Endothelial cell of umbilical vein (primary cell): ENCODE measurements at regions not wholly inside any gene's neighbourhood (a gene's known extent, or its start where the extent isn't known, plus 50 kb on each side); places are given as distances from the start of the nearest gene placed in this dataset.

Experiments
- BruUV-seq: library from RNA; stranded (reverse); fragments of 400-500 nt; replicated peaks from 2 replicates; lab custom pipeline; 2021; lab: Mats Ljungman, UMichigan
- CTCF ChIA-PET: fragments of 300-600, 350-600 bp; sonication (Branson Sonifier 250); formaldehyde crosslinking; loops from one replicate; lab custom pipeline; 2021; ENCODE audit warnings: antibody characterized with exemption, inconsistent platforms; lab: Charles Lee
- POLR2A ChIA-PET: fragments of 300-600, 350-600 bp; sonication (Branson Sonifier 250); formaldehyde crosslinking; loops from one replicate; lab custom pipeline; 2021; ENCODE audit warnings: antibody characterized with exemption, inconsistent platforms; lab: Charles Lee
- DNase-seq: peaks from one replicate; pipeline ENCODE4 v3.0.0-alpha.2; 2011; ENCODE audit warnings: low read depth, low spot score
- FAIRE-seq: peaks from 2 replicates; lab custom pipeline; 2011; peaks lifted over from hg19 to GRCh38; lab: Jason Lieb, UNC
- H2AFZ ChIP-seq: 2 replicates; pipeline ENCODE4 v1.6.0; 2012; ENCODE audit warnings: low read depth, low read length, control low read depth, inconsistent platforms
- H3K27ac ChIP-seq: 2 replicates; pipeline ENCODE4 v1.5.1; 2011; ENCODE audit warnings: low read depth, mild to moderate bottlenecking, control low read depth, low read length, moderate library complexity; ENCODE audit not compliant: insufficient read depth
- H3K27me3 ChIP-seq, 2 experiments: 2 replicates each; pipeline versions ENCODE4 v1.6.0 to v1.6.1; 2011; ENCODE audit warnings: low read length in 2 of 2, mixed read lengths in 1 of 2; ENCODE audit not compliant: control insufficient read depth in 2 of 2, insufficient read depth in 2 of 2
- H3K36me3 ChIP-seq, 2 experiments: 2 replicates in 1 of 2; 3 replicates in 1 of 2; pipeline ENCODE4 v1.5.1; 2011; ENCODE audit warnings: low read length in 2 of 2, mild to moderate bottlenecking in 1 of 2, moderate library complexity in 1 of 2; ENCODE audit not compliant: control insufficient read depth in 2 of 2, insufficient read depth in 2 of 2; ENCODE audit errors: extremely low read depth in 1 of 2
- H3K4me1 ChIP-seq: 3 replicates; pipeline ENCODE4 v1.5.1; 2011; ENCODE audit warnings: mild to moderate bottlenecking, low read length; ENCODE audit not compliant: control insufficient read depth, insufficient read depth; ENCODE audit errors: extremely low read depth
- H3K4me2 ChIP-seq: 2 replicates; pipeline ENCODE4 v1.6.1; 2011; ENCODE audit warnings: low read length, control low read depth, mixed read lengths; ENCODE audit not compliant: insufficient read depth
- H3K4me3 ChIP-seq, 3 experiments: fragments of 200-600 bp in 1 of 3; sonication (generic), shearing (Covaris generic) in 1 of 3; replicated peaks in 1 of 3; 2 replicates each; pipeline ENCODE4 v1.5.1; 2011 to 2016; ENCODE audit warnings: control low read depth in 3 of 3, low read length in 3 of 3, mild to moderate bottlenecking in 2 of 3, inconsistent platforms in 1 of 3, low read depth in 1 of 3, moderate library complexity in 1 of 3; ENCODE audit not compliant: insufficient read depth in 1 of 3
- H3K79me2 ChIP-seq: 2 replicates; pipeline ENCODE4 v1.6.0; 2012; ENCODE audit warnings: low read length, inconsistent platforms; ENCODE audit not compliant: control insufficient read depth, insufficient read depth
- H3K9ac ChIP-seq: replicated peaks from 2 replicates; pipeline ENCODE3; 2011; ENCODE audit warnings: low read length, control low read depth; ENCODE audit not compliant: insufficient read depth; ENCODE audit errors: extremely low read depth
- H3K9me1 ChIP-seq: replicated peaks from 3 replicates; pipeline ENCODE4 v1.6.0; 2011; ENCODE audit warnings: mild to moderate bottlenecking, low read length; ENCODE audit not compliant: control insufficient read depth, insufficient read depth; ENCODE audit errors: extremely low read depth
- H3K9me3 ChIP-seq: replicated peaks from 2 replicates; pipeline ENCODE4 v1.5.1; 2012; ENCODE audit warnings: low read length, inconsistent platforms; ENCODE audit not compliant: control insufficient read depth, insufficient read depth
- H4K20me1 ChIP-seq: replicated peaks from 2 replicates; pipeline ENCODE3; 2011; ENCODE audit warnings: mild to moderate bottlenecking, low read length; ENCODE audit not compliant: control insufficient read depth, insufficient read depth; ENCODE audit errors: extremely low read depth
- CTCF ChIP-seq, 2 donors: IDR thresholded peaks; 1 replicate in 1 of 2; 2 replicates in 1 of 2; pipeline ENCODE4 v1.5.1; 2011; ENCODE audit warnings: low read length in 2 of 2, mild to moderate bottlenecking in 2 of 2, moderate library complexity in 2 of 2, control low read depth in 1 of 2, inconsistent platforms in 1 of 2, low read depth in 1 of 2; ENCODE audit not compliant: insufficient read depth in 1 of 2; ENCODE audit errors: extremely low read depth in 1 of 2
- EZH2 ChIP-seq: IDR thresholded peaks from 2 replicates; pipeline ENCODE4 v1.6.1; 2012; ENCODE audit warnings: borderline replicate concordance, low read depth, mild to moderate bottlenecking, moderate library complexity, low read length, inconsistent platforms; ENCODE audit not compliant: severe bottlenecking
- FOS ChIP-seq: IDR thresholded peaks from 2 replicates; pipeline ENCODE4 v1.6.1; 2011; ENCODE audit warnings: mild to moderate bottlenecking, low read length, moderate library complexity, borderline replicate concordance; ENCODE audit not compliant: insufficient read depth
- GATA2 ChIP-seq: IDR thresholded peaks from 2 replicates; pipeline ENCODE4 v1.7.0; 2011; ENCODE audit warnings: low read depth, mild to moderate bottlenecking, moderate library complexity, mixed read lengths, low read length; ENCODE audit not compliant: insufficient read length, insufficient read depth
- JUN ChIP-seq: IDR thresholded peaks from 2 replicates; pipeline ENCODE4 v1.6.1; 2011; ENCODE audit warnings: borderline replicate concordance, low read depth; ENCODE audit not compliant: insufficient read length, insufficient read depth
- MAX ChIP-seq: IDR thresholded peaks from 2 replicates; pipeline ENCODE4 v1.6.1; 2011; ENCODE audit not compliant: insufficient read depth, insufficient read length
- MYC ChIP-seq: IDR thresholded peaks from one replicate; pipeline ENCODE4 v1.6.1; 2011; ENCODE audit warnings: mild to moderate bottlenecking, low read depth, low read length
- POLR2A ChIP-seq: IDR thresholded peaks from 2 replicates; pipeline ENCODE4 v1.6.1; 2012; ENCODE audit warnings: low read depth, mild to moderate bottlenecking, control low read depth, low read length
- POLR2AphosphoS5 ChIP-seq: IDR thresholded peaks from 2 replicates; pipeline ENCODE4 v1.6.1; 2012; ENCODE audit warnings: low read depth, mild to moderate bottlenecking, control low read depth, low read length, moderate library complexity; ENCODE audit not compliant: insufficient read depth
- dilution Hi-C: fragments of 300-500 bp; cut with MboI; formaldehyde crosslinking; loops from one replicate; pipeline ENCODE4 v1.15.0; 2019; ENCODE audit warnings: low sequenced_read_pairs; ENCODE audit not compliant: extremely low pct_ligation_motif_present
- intact Hi-C: fragments of 100-400 bp; cut with micrococcal nuclease; formaldehyde crosslinking; loops from one replicate; pipeline ENCODE4 v1.10.0; 2022

DNA sequence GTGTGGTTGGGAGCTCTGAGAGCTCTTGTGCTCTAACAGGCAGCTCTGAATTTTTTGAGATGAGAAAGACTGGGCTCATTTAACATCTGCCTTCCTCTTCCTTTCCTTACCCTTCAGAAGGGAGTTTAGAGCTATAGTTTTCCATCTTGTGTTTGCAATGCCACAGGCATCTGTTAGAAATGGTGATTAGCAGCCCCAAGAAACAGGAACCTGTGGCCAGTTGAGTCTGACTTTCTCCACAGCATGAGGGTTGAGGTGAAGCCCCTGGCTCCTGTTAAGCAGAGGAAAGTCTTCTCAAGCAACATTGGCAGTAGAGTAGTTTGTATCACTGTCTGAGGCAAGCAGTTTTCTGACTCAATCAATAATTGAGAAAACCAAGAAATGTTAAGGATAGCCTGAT, 577.4 kb downstream of the ZEB2 start:
- Histone ChIP-seq H3K36me3 (no peaks in the 10 kb centered on the region), H3K4me2 (no peak overlapping the region), H3K79me2 (no peaks in the 10 kb centered on the region), H3K9me3 (no peaks in the 10 kb centered on the region), H2AFZ (no peak overlapping the region), H3K9ac (no peak overlapping the region), H3K4me1 (peaks cover 2% of the 10 kb centered on the region), H3K27me3 (no peaks in the 10 kb centered on the region), H4K20me1 (no peaks in the 10 kb centered on the region), H3K4me3 (no peak overlapping the region), H3K27ac (no peak overlapping the region), H3K9me1 (no peaks in the 10 kb centered on the region)
- intact Hi-C loops: no loop called here
- CTCF ChIA-PET: no interaction called here
- dilution Hi-C loops: no loop called here
- POLR2A ChIA-PET: no interaction called here
- no peak for TF ChIP-seq CTCF (IDR thresholded peaks at IDR 0.05; ENCODE audit: extremely low read depth in 1 of 2, insufficient read depth in 1 of 2, low read depth in 1 of 2, low read length in 2 of 2)
- TF ChIP-seq POLR2A: no peak
- TF ChIP-seq MAX: no peak
- no peak for TF ChIP-seq EZH2
- no peak for TF ChIP-seq FOS
- TF ChIP-seq GATA2: no peak
- no peak for TF ChIP-seq MYC
- TF ChIP-seq JUN: no peak
- no peak for TF ChIP-seq POLR2AphosphoS5
- no TSS peak for BruUV-seq
- DNase-seq (no peak), FAIRE-seq (no peak)
